Keratinocyte (primary cell): ENCODE measurements at regions not wholly inside any gene's neighbourhood (a gene's known extent, or its start where the extent isn't known, plus 50 kb on each side); places are given as distances from the start of the nearest gene placed in this dataset.

Experiments used
- DNase-seq: peaks from one replicate; pipeline ENCODE4 v3.0.0-alpha.2; 2011; ENCODE audit warnings: low read depth, missing footprints, low spot score
- FAIRE-seq: peaks from 2 replicates; lab custom pipeline; 2011; peaks lifted over from hg19 to GRCh38; lab: Jason Lieb, UNC
- H2AFZ ChIP-seq: 2 replicates; pipeline ENCODE4 v1.6.0; 2012; ENCODE audit warnings: low read length, control low read depth, inconsistent platforms; ENCODE audit not compliant: control insufficient read depth
- H3K27ac ChIP-seq: 2 replicates; pipeline ENCODE4 v1.5.1; 2011; ENCODE audit warnings: low read length; ENCODE audit not compliant: control insufficient read depth, insufficient read depth
- H3K27me3 ChIP-seq: 3 replicates; pipeline ENCODE4 v1.6.0; 2011; ENCODE audit warnings: low read length; ENCODE audit not compliant: control insufficient read depth, insufficient read depth; ENCODE audit errors: extremely low read depth
- H3K36me3 ChIP-seq, 2 experiments: 2 replicates in 1 of 2; 3 replicates in 1 of 2; pipeline ENCODE4 v1.5.1; 2011; ENCODE audit warnings: low read length in 2 of 2, mild to moderate bottlenecking in 1 of 2; ENCODE audit not compliant: control insufficient read depth in 2 of 2, insufficient read depth in 2 of 2; ENCODE audit errors: extremely low read depth in 1 of 2
- H3K4me1 ChIP-seq: 3 replicates; pipeline ENCODE4 v1.5.1; 2011; ENCODE audit warnings: low read length; ENCODE audit not compliant: control insufficient read depth, insufficient read depth; ENCODE audit errors: extremely low read depth
- H3K4me2 ChIP-seq: 3 replicates; pipeline ENCODE4 v1.6.0; 2011; ENCODE audit warnings: low read depth, low read length; ENCODE audit not compliant: control insufficient read depth, insufficient read depth; ENCODE audit errors: extremely low read depth
- H3K4me3 ChIP-seq, 3 experiments: fragments of 200-600 bp in 1 of 3; sonication (generic) in 1 of 3; 2 replicates in 2 of 3; 3 replicates in 1 of 3; pipeline ENCODE4 v1.5.1; 2011 to 2016; ENCODE audit warnings: low read length in 3 of 3, mild to moderate bottlenecking in 3 of 3, control low read depth in 2 of 3, inconsistent platforms in 1 of 3, low read depth in 1 of 3, mixed read lengths in 1 of 3, mixed run types in 1 of 3, moderate library complexity in 1 of 3; ENCODE audit not compliant: control insufficient read depth in 2 of 3, insufficient read depth in 2 of 3; ENCODE audit errors: extremely low read depth in 1 of 3
- H3K79me2 ChIP-seq: 2 replicates; pipeline ENCODE4 v1.6.0; 2012; ENCODE audit warnings: low read length; ENCODE audit not compliant: control insufficient read depth, insufficient read depth
- H3K9ac ChIP-seq: 3 replicates; pipeline ENCODE4 v1.6.0; 2011; ENCODE audit warnings: low read length; ENCODE audit not compliant: control insufficient read depth, insufficient read depth; ENCODE audit errors: extremely low read depth
- H3K9me1 ChIP-seq: 3 replicates; pipeline ENCODE4 v1.6.0; 2011; ENCODE audit warnings: low read length; ENCODE audit not compliant: control insufficient read depth, insufficient read depth; ENCODE audit errors: extremely low read depth
- H3K9me3 ChIP-seq: 2 replicates; pipeline ENCODE4 v1.5.1; 2012; ENCODE audit warnings: low read depth, low read length; ENCODE audit not compliant: control insufficient read depth
- H4K20me1 ChIP-seq: 3 replicates; pipeline ENCODE4 v1.6.0; 2011; ENCODE audit warnings: low read length; ENCODE audit not compliant: control insufficient read depth, insufficient read depth; ENCODE audit errors: extremely low read depth
- EZH2 ChIP-seq: IDR thresholded peaks from one replicate; pipeline ENCODE4 v1.6.1; 2012; ENCODE audit warnings: inconsistent platforms, mild to moderate bottlenecking, low read length, moderate library complexity
- dilution Hi-C: fragments of 300-500 bp; cut with MboI; formaldehyde crosslinking; loops from one replicate; pipeline ENCODE4 v1.7.0; 2020; ENCODE audit warnings: low sequenced_read_pairs; ENCODE audit not compliant: extremely low pct_ligation_motif_present
- TF ChIP-seq, protein P1 (sequence below), 3 experiments: IDR thresholded peaks in 1 of 3; conservative IDR thresholded peaks in 1 of 3; optimal IDR thresholded peaks in 1 of 3; 2 replicates in 2 of 3; 3 replicates in 1 of 3; pipeline versions ENCODE3 to v1.5.1; 2011; ENCODE audit warnings: low read length in 3 of 3, mild to moderate bottlenecking in 3 of 3, moderate library complexity in 2 of 3, control low read depth in 1 of 3, inconsistent platforms in 1 of 3; ENCODE audit not compliant: insufficient read depth in 2 of 3; ENCODE audit errors: extremely low read depth in 1 of 3

DNA sequence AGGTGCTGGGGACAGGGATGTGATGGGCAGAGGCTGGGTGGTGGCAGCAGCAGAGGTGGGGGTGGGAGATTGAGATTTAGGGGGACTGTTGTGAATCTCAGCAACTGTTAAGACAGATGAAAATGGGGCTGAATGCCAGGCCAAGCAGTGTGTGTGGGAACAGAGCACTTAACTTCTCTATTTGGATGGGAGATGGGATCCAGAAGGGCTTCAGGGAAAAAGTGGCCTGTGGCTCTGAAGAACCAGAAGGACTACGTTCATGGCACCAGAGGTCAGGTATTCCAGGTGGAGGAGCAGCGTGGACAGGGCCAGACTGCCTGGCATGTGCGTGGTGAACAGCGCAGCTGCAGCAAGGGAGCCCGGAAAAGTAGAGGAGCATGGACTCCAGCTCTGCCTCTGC lies 82.6 kb upstream of the SYT13 start:
- H4K20me1 ChIP-seq = no peaks in the 10 kb centered on the region
- H3K27me3 ChIP-seq = peaks cover 7% of the 10 kb centered on the region
- no peaks in the 10 kb centered on the region for H3K36me3 ChIP-seq
- DNase-seq = no peak
- FAIRE-seq = no peak
- TF ChIP-seq, protein P1, sequence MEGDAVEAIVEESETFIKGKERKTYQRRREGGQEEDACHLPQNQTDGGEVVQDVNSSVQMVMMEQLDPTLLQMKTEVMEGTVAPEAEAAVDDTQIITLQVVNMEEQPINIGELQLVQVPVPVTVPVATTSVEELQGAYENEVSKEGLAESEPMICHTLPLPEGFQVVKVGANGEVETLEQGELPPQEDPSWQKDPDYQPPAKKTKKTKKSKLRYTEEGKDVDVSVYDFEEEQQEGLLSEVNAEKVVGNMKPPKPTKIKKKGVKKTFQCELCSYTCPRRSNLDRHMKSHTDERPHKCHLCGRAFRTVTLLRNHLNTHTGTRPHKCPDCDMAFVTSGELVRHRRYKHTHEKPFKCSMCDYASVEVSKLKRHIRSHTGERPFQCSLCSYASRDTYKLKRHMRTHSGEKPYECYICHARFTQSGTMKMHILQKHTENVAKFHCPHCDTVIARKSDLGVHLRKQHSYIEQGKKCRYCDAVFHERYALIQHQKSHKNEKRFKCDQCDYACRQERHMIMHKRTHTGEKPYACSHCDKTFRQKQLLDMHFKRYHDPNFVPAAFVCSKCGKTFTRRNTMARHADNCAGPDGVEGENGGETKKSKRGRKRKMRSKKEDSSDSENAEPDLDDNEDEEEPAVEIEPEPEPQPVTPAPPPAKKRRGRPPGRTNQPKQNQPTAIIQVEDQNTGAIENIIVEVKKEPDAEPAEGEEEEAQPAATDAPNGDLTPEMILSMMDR (optimal IDR thresholded peaks at IDR 0.05 in 1 of 3, IDR thresholded peaks at IDR 0.05 in 1 of 3, conservative IDR thresholded peaks at IDR 0.05 in 1 of 3; ENCODE audit: extremely low read depth in 1 of 3, insufficient read depth in 2 of 3, low read length in 3 of 3) = no peak
- no peak for TF ChIP-seq EZH2
- H3K4me2 ChIP-seq = no peak overlapping the region
- no peak overlapping the region for H3K9ac ChIP-seq
- H3K27ac ChIP-seq = no peak overlapping the region
- dilution Hi-C loops = no loop called here
- no peak overlapping the region for H3K4me3 ChIP-seq
- H3K9me3 ChIP-seq = no peaks in the 10 kb centered on the region
- H3K79me2 ChIP-seq = no peaks in the 10 kb centered on the region
- no peaks in the 10 kb centered on the region for H3K4me1 ChIP-seq
- no peak overlapping the region for H2AFZ ChIP-seq
- no peaks in the 10 kb centered on the region for H3K9me1 ChIP-seq

GRCh38 chr11:45366619-45367190 lies 80.6 kb upstream of the SYT13 start:
- Histone ChIP-seq H3K9ac (no peak overlapping the region), H3K27ac (no peak overlapping the region), H3K4me2 (no peak overlapping the region), H3K27me3 (peaks cover 7% of the 10 kb centered on the region), H2AFZ (no peak overlapping the region), H4K20me1 (no peaks in the 10 kb centered on the region), H3K9me1 (no peaks in the 10 kb centered on the region), H3K79me2 (no peaks in the 10 kb centered on the region), H3K9me3 (no peaks in the 10 kb centered on the region), H3K36me3 (no peaks in the 10 kb centered on the region), H3K4me1 (no peaks in the 10 kb centered on the region), H3K4me3 (no peak overlapping the region)
- DNase-seq (no peak), FAIRE-seq (no peak)
- dilution Hi-C loops = no loop called here
- TF ChIP-seq EZH2 = no peak
- TF ChIP-seq, protein P1 (optimal IDR thresholded peaks at IDR 0.05 in 1 of 3, IDR thresholded peaks at IDR 0.05 in 1 of 3, conservative IDR thresholded peaks at IDR 0.05 in 1 of 3; ENCODE audit: extremely low read depth in 1 of 3, insufficient read depth in 2 of 3, low read length in 3 of 3) = no peak
